HG03521 (cell line): ENCODE measurements at regions not wholly inside any gene's neighbourhood (a gene's known extent, or its start where the extent isn't known, plus 50 kb on each side); places are given as distances from the start of the nearest gene placed in this dataset.
"Not testable (repeated sequence)": the region's sequence is repeated elsewhere in the genome, so short reads cannot be mapped to it uniquely, and the experiment has no call there.

ENCODE experiments used
- ATAC-seq: cut with Tn5 transposase; IDR thresholded peaks from one replicate; pipeline ENCODE4 v1.9.1; 2021; ENCODE audit warnings: mild to moderate bottlenecking, moderate library complexity; ENCODE audit not compliant: unreplicated experiment

DNA sequence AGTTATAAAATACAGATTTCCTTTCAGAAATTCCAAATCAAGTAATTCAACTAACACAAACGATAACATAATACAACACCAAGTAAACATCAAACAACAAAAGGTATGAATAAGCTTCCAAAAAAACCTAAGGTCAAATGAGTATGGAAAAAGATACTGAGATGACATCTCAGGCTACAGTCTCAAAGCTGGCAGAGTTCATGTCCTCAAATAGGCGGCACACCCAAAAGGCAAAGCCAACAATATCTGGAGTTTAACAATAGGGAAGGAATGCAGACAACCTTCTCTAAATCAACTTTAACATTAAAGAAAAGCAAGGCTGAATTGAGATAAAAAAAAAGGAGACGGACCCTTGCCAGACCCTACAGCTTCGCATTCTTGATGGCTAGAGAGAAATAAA is 346.6 kb downstream of the RSL24D1 start:
- ATAC-seq = no peak

DNA sequence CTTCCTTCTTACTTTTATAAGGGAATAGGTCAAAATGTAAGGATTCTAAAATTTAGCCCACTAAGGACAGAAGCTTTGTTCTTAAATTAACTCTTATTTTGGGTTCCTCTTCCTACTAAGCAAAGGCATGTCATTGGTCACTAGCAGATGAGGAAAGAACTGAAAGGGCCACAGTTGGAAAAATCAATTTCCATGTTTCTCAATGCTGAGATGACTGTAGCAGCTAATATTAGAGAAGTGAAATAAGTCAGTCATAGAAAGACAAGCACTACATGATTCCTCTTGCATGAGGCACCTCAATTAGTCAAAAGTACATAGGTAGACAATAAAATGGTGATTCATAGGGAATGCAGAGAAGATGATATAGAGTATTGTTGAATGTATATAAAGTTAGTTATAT is 353.7 kb downstream of the RSL24D1 start:
- ATAC-seq = no peak

DNA sequence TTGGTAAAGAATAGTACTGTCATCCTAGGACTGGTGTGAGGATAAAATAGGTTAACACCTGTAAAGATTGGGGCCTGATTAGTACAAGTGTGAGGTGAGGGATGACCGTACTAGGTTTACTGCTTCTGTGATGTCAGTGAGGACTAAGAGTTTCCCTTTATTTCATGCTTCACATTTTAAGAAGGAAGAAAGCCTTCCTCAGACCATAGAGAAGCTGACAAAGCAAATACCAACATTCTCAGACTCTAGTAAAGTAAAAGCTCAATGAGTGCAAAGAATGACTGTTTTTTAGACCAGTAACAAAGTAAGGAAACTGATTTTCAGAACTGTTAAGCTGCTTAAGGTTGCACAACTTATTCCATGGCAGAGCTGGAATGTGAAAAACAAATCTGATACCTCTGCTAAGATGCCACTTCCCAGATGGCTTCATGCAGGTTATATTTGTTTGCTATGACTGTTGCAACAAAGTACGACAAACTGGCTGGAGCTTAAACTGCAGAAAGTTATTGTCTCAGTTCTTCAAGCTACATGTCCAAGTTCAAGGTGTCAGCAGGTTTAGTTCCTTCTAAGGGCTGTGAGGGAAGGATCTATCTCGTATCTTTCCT is 354.9 kb downstream of the RSL24D1 start:
- no peak for ATAC-seq

DNA sequence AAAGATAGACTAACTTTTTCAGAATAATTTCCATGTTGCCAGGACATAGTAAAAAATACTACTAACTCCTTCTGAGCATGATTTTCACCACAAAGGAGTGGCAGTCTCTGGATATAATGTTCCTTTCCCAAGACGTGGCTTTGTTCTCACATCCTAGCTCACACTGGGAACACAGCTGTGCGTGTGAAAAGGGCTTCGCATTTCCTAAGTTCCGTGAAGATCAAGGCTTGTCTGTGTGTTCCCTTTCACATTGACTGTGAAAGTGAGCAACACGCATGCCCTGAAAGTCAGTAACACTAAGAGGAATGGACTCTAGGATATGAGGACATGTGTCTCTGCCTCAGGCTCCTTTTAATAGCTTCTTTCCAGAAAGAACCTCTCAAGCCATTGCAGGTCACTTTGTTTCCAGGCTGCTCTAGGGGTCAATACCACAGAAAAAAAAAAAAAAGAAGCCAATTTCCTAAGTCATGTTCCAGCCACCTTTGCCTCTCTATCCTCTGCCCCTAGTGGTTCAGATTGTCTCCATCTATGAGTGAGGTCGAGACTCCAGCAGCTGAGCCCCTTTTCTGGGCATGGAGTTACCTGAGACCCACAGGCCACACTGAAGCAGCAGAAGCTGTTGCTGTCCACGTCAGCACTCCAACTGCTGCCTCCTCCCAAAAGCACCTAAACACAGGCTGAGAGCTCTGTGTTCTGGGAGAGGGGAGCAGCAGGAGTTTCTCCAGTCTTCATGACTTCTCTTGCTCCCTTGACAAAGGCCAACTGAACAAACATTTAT is 355.9 kb downstream of the RSL24D1 start:
- ATAC-seq = no peak

DNA sequence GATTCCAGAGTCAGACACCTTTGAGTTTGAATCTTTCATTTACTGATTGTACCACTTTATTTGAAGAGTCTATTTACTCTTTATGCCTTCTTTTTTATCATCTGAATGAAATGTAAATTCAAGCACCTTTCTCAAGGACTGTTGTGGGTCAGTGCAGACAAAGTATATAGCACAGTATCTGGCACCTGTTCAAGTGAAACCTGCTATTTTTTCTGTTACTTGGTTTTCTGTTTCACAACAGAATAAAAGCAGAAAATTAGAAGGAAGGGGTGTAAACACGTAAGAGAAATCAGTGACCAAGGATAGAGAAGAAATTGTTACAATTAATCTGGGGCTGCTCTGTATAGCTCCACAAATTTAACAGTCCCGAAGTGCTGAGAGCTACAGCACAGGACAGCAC is 357.4 kb downstream of the RSL24D1 start:
- no peak for ATAC-seq

DNA sequence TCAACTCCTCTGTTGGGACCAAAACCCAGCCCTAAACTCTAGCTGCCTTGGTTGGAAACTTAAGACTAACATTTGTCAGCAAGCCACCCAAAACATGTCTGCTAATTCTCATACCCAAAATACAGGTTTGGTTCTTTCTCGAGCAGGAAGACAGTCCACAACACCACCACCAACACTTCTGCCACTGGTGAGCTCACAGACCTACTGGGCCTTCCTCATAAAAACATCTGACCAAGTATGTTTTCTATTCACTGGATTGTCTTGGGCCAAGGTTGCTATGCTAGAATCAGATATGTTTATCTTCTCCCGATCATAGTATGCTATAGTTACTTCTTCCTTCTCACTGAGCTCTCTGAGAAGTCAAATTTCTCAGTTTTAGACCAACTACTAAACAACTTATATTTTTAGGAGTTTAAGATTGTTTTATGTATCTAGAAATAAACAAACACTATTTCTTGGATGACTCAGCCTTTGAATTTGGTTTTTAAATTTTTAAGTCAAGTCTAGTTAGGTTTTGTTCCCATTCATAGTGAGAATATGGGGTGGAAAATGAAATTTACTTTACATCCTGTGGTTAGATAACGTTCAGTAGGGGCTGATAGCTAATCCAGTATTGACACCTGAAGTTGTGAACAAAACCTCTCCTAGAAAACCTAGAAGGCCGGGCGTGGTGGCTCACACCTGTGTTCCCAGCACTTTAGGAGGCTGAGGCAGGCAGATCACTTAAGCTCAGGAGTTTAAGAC is 360.5 kb downstream of the RSL24D1 start:
- peak; percentile 47 for ATAC-seq

DNA sequence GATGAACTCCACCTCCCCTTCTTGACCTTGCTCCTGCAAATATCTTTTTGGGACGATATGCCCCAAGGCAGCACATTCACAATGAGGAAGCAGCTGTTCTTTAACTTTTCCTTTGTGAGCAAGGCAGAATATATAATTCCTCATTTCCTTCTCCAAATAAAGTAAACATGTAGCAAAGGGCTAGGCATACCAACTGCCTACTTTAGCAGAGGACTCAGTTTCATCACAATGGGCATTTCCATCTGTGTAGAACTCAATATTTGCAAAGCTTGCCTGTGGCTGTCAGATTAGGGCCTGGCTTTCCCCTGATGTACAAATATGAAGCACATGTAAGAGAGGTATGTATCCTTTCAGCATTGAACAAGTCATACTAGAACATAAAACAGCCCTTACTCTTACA is 366.9 kb downstream of the RSL24D1 start:
- no peak for ATAC-seq

DNA sequence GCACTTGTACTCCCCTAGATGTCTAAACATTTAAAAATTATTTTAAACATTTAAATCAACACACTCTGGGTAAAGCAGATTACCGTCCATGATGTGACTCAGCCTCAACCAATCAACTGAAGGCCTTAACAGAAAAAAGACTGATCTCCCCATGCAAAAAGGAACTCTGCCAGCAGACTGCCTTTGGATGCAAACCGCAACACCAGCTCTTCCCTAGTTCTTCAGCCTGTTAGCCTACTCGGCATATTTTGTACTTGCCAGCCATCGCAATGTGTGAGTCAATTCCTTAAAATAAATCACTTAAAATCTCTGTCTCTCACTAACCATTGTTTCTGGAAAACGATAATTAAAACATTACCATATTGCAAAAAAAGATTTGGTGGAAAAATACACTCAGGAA is 375.9 kb downstream of the RSL24D1 start:
- ATAC-seq = no peak

DNA sequence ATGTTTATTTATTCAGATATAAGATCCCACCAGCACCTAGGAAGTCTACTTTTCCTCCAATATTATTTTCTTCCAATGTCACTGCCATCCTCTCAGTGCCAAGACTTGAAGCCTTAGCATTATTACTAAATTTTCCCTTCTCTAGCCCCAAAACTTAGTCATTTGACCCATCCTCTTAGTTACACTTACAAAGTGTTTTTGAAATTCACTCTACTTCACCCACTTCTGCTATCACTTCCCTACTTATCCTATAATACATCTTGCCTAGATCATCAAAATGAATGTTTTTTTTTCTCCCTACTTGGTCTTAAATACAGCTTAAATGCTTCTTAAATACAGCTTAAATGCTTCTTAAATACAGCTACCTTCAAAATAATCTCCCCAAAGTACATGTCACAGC is 376.6 kb downstream of the RSL24D1 start:
- ATAC-seq = no peak

DNA sequence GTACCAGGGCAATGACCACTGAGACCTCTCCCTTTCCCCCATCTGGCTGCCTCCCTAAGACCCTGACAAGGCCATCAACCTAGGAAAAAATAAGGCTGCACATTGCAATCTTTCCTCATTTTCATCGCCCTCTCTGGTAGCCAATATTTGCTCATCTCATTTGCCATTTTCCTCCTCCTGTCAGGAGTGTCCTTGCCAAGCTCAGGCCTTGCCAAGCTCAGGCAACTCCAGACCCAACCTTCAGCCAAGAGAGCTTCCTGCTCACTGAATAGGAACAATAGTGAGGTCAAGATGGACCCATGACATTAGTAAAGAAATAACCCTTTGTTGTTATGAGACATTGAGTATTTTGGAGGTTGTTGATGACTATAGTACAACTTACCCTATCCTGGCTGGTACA is 380.3 kb downstream of the RSL24D1 start:
- no peak for ATAC-seq

DNA sequence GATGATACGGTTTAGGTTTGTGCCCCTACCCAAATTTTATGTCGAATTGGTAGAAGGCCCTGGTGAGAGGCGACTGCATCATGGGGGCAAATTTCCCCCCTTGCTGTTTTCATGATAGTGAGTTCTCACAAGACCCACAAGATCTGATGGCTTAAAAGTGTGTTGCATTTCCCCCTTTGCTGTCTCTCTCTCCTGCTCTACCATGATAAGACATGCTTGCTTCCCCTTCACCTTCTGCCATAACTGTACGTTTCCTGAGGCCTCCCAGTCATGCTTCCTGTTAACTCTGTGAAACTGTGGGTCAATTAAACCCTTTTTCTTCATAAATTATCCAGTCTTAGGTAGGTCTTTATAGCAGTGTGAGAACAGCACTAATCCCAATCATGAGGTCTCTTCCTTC is 381.2 kb downstream of the RSL24D1 start:
- no peak for ATAC-seq

DNA sequence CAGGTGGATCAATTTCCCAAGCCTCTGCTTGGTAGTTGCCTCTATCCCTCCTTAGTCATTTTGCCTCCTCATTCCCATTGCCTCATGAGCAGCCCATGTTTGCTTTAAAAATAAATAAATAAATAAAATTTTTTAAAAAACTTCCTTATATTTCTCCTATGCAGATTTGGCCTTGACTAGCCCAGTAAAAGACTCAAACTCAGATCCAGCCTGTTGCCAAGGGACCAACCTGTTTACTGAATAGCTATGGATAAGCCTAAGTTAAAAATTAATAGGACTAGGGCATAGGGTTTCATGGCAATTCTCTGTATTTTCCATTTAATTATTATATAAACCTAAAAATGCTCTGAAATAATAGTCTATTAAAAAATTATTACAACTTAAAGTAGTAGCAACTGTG is 384.4 kb downstream of the RSL24D1 start:
- no peak for ATAC-seq

DNA sequence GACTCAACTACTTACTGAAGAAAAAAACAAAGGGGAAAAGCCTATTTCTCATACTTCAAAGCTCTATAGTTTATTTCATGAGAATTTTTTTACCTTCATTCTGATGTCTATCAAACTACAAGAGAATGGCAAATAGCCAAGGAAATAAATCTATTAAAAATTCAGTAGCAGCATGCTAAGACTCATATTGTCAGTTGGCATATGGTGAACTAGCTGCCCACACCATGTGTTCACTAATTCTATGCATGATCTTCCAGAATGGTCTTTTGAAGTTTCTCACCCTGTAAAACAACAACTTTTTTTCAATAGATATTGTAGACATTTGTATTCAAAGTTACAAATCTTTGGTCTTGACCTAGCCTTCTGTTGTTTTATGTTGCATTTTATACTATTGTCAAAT is 386.2 kb downstream of the RSL24D1 start:
- no peak for ATAC-seq

DNA sequence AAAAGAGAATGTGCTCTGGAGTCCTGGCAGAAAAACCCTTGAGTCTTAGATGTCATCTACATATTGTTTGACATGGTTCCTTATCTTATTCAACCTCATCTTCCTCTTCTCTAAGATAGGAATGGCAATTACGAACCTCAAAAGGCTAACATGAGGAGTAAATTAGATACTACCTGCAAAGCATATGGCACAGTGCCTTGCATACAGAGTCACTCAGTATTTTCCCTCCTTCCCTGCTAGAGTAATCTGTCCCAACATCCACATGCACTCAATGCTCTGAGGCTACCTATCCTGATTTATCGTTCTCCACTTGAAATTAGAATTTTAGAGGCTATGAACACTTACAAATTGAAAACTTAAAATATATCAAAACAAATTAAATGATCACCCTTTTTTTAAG is 386.7 kb downstream of the RSL24D1 start:
- ATAC-seq = no peak

DNA sequence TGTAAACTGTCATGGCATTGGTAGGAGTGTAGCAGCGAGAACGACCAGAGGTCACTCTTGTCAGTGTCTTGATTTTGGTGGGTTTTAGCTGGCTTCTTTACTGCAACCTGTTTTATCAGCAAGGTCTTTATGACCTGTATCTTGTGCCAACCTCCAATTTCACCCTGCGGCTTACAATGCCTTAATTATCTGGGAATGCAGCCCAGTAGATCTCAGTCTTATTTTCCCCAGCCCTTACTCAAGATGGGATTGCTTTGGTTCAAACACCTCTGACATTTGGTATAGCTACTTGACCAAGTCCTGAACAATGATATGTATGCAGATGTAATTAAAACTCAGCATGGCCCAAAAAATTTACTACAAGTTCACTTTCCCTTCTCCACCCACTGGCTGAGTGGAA is 388.4 kb downstream of the RSL24D1 start:
- ATAC-seq = no peak

DNA sequence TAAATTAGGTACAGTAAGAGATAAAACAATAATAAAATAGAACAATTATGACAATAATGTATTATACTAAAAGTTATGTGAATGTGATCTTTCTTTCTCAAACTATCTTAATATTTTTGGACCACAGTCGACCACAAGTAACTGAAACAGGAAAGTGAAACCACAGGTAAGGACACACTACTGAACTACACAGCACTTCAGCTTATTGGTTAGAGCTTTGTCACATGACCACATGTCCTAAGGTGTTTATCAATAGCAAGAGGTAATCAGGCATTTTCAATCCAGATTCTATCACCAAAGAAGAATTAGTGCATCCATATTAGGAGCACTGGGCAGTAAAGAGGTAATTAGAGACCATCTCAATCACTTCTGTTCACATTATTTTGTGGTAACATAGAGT is 392.8 kb downstream of the RSL24D1 start:
- no peak for ATAC-seq

DNA sequence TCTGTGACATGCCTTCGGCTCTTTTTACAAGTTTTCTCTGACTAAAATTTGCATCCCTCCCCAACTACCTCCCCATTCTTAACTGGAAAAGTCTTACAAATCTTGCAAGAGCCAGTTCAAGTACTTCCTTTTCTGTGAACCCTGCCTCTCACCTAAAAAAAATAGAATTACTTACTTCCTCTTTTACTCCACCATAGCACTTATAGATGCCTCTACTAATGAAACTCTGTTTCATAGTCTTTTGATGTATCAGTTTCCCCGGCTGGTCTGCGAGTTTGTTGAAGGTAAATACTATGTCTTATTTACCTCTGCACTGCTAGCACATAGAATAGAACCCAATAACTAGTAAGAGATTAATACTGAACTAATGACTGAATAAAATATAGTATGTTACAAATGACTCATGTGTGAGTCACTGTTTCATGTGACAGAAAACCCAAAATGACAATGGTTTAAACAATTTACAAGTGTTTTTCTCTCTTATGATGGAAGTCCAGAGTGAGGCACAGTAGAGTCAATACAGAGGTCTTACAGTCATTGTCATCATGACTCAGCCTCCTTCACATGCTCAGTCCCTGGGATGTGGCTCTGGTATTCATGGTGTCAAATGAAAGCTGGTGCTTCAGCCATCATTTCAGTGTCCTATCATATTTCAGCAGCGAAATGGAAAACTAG is 393.5 kb downstream of the RSL24D1 start:
- ATAC-seq = peak; percentile 72

DNA sequence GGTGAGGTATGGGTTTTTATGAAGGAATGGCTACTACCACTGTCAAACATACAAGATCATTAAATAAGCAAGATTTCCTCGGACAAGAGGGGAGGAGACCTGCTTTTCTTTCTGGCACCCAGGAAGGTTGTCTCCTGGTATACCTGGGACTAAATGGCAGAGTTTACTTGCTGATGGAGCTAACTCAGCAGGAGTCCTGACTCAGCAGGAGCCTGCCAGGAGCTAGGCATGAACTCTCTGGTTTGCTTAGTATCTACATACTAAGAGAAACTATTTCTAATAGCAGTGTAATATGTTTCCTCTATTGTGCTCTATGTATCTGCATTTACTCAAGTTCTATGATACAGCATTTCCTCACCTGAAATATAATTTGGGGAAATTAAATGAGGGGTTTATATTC is 404.2 kb downstream of the RSL24D1 start:
- ATAC-seq = no peak

DNA sequence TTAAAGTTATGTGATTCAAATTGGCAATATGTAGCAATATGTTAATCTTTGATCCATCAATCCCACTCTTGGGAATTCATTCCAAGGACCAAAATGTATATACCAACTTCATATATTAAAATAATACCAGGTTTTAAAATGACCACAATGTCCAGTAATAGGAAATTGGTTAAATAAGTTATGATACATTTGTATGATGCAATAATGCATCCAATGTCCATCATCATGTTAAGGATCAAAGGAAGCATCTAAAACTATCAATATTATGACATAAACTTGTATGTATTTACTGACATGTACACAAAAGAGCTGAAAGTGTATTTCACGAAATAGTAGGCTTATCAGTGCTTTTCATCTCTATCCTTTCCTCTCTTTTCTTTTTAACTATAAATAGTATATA is 406.0 kb downstream of the RSL24D1 start:
- no peak for ATAC-seq

DNA sequence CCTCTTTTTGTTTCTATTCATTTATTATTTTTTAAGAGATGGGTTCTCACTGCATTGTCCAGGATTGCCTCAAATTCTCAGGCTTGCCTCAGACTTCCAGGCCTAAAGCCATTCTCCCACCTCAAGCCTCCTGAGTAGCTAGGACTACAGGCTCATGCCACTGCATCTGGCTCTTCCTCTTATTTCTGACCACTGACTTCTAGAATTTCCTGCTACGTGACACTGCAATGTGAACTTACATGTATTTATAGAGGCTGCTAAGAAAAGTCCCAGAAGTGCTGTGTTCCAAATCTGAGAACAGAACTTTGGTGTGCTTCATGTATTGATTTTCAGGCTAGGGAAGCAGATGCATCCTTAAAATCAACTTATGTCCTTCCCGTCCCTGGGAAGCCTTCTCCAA is 407.4 kb downstream of the RSL24D1 start:
- ATAC-seq = no peak

DNA sequence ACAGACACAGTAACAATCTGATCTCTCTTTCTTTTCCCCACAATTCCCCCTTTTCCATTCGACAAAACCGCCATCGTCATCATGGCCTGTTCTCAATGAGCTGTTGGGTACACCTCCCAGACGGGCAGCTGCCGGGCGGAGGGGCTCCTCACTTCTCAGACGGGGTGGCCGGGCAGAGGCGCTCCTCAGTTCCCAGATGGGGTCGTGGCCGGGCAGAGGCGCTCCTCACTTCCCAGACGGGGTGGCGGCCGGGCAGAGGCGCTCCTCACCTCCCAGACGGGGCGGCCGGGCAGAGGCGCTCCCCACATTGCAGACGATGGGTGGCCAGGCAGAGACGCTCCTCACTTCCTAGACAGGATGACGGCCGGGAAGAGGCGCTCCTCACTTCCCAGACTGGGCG is 415.5 kb downstream of the RSL24D1 start:
- not testable (repeated sequence) for ATAC-seq

DNA sequence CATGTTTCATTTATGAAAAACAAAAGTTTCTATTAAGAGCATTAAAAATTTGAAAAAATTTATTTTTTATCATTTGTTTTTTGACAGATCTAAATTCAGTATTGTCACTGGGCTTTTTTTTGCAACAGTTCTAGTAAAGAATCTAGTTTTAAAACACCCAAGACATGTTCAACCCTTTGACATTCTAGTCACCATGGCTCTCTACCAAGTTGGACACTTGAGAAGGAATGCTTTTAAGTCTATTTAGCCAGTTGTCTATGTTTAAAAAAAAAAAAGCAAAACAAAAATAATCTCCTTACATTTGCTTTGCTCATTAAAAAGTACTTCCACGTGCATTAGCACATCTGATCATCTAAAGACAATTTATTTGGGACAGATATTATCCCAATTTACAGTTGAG is 417.5 kb downstream of the RSL24D1 start:
- no peak for ATAC-seq
